ENCODE measurements at regions not wholly inside any gene's neighbourhood (a gene's known extent, or its start where the extent isn't known, plus 50 kb on each side); places are given as distances from the start of the nearest gene placed in this dataset.
"Not testable (repeated sequence)": the region's sequence is repeated elsewhere in the genome, so short reads cannot be mapped to it uniquely, and the experiment has no call there.

- no peak for DNase-seq
These were observed 266.8 kb downstream of the TDRD3 start for GRCh38 chr13:60663788-60664187.

- no peak for DNase-seq
These were observed 265.6 kb downstream of the TDRD3 start for GRCh38 chr13:60662595-60662994.

- no peak for DNase-seq
These were observed 264.5 kb downstream of the TDRD3 start for GRCh38 chr13:60661521-60661920.

GRCh38 chr13:60657586-60657985 is 260.6 kb downstream of the TDRD3 start:
- DNase-seq: not testable (repeated sequence)

- DNase-seq: no peak
These were observed 258.2 kb downstream of the TDRD3 start for GRCh38 chr13:60655256-60655655.

GRCh38 chr13:60654415-60654814 is 257.4 kb downstream of the TDRD3 start:
- peak; percentile 38 for DNase-seq

GRCh38 chr13:60647547-60647946 is 250.5 kb downstream of the TDRD3 start:
- no peak for DNase-seq

- no peak for DNase-seq
These were observed 249.6 kb downstream of the TDRD3 start for GRCh38 chr13:60646620-60647019.

- no peak for DNase-seq
These were observed 248.7 kb downstream of the TDRD3 start for GRCh38 chr13:60645676-60646075.

GRCh38 chr13:60642552-60642951 is 245.5 kb downstream of the TDRD3 start:
- DNase-seq: peak; percentile 47

- DNase-seq: no peak
These were observed 232.1 kb downstream of the TDRD3 start for GRCh38 chr13:60629158-60629557.

GRCh38 chr13:60627071-60627686 is 230.2 kb downstream of the TDRD3 start:
- peak; percentile 39 for DNase-seq

Data from femur (tissue), 1 donor.